ENCODE measurements at regions not wholly inside any gene's neighbourhood (a gene's known extent, or its start where the extent isn't known, plus 50 kb on each side); places are given as distances from the start of the nearest gene placed in this dataset.

GRCh38 chr4:181077341-181077740 is 1165.9 kb upstream of the TENM3 start:
- CTCF ChIA-PET, result interaction anchor here (0.6 kb wide), 1 partner anchor 77 kb away, joined by 3 read pairs; no protein-coding TSS in a partner anchor
- BruUV-seq (replicated peaks), result no TSS peak
- H3K27ac Mint-ChIP-seq (ENCODE audit: low read depth, unreplicated experiment), result no peak overlapping the region
- H3K4me1 Mint-ChIP-seq (ENCODE audit: insufficient read depth, unreplicated experiment), result no peaks in the 10 kb centered on the region
- intact Hi-C loops (cut with micrococcal nuclease), result no loop called here
- no peaks in the 10 kb centered on the region for H3K36me3 Mint-ChIP-seq (ENCODE audit: insufficient read depth, unreplicated experiment)
- no peak for DNase-seq (ENCODE audit: unreplicated experiment)
- no peaks in the 10 kb centered on the region for H3K27me3 Mint-ChIP-seq (ENCODE audit: insufficient read depth, unreplicated experiment)
- H3K9me3 Mint-ChIP-seq (ENCODE audit: unreplicated experiment), result no peaks in the 10 kb centered on the region
- no peak for TF ChIP-seq CTCF (IDR thresholded peaks at IDR 0.05; ENCODE audit: unreplicated experiment)
- POLR2A ChIA-PET, result interaction anchor here (0.6 to 1.0 kb wide), 2 partner anchors 9 to 34 kb away, joined by 3 read pairs; no protein-coding TSS in a partner anchor
- no peak overlapping the region for H3K4me3 Mint-ChIP-seq (ENCODE audit: unreplicated experiment)

GRCh38 chr4:181078196-181078595 is 1165.0 kb upstream of the TENM3 start:
- intact Hi-C loops (cut with micrococcal nuclease), result no loop called here
- Mint-ChIP-seq H3K4me3 (ENCODE audit: unreplicated experiment) (no peak overlapping the region), H3K27me3 (ENCODE audit: insufficient read depth, unreplicated experiment) (no peaks in the 10 kb centered on the region), H3K4me1 (ENCODE audit: insufficient read depth, unreplicated experiment) (no peaks in the 10 kb centered on the region), H3K27ac (ENCODE audit: low read depth, unreplicated experiment) (no peak overlapping the region), H3K36me3 (ENCODE audit: insufficient read depth, unreplicated experiment) (no peaks in the 10 kb centered on the region), H3K9me3 (ENCODE audit: unreplicated experiment) (no peaks in the 10 kb centered on the region)
- DNase-seq (ENCODE audit: unreplicated experiment), result no peak
- TF ChIP-seq CTCF (IDR thresholded peaks at IDR 0.05; ENCODE audit: unreplicated experiment), result no peak
- POLR2A ChIA-PET, result interaction anchor here (1.0 kb wide), 1 partner anchor 8 kb away, joined by 3 read pairs; no protein-coding TSS in a partner anchor
- no TSS peak for BruUV-seq (replicated peaks)
- CTCF ChIA-PET, result no interaction called here

- Mint-ChIP-seq H3K36me3 (ENCODE audit: insufficient read depth, unreplicated experiment) (no peaks in the 10 kb centered on the region), H3K4me1 (ENCODE audit: insufficient read depth, unreplicated experiment) (no peaks in the 10 kb centered on the region), H3K4me3 (ENCODE audit: unreplicated experiment) (no peak overlapping the region), H3K27ac (ENCODE audit: low read depth, unreplicated experiment) (no peak overlapping the region), H3K27me3 (ENCODE audit: insufficient read depth, unreplicated experiment) (no peaks in the 10 kb centered on the region), H3K9me3 (ENCODE audit: unreplicated experiment) (peaks cover under 1% of the 10 kb centered on the region)
- DNase-seq (ENCODE audit: unreplicated experiment), result no peak
- TF ChIP-seq CTCF (IDR thresholded peaks at IDR 0.05; ENCODE audit: unreplicated experiment), result no peak
- BruUV-seq (replicated peaks), result no TSS peak
- ChIA-PET POLR2A (no interaction called here), CTCF (interaction anchor here (0.6 kb wide), 1 partner anchor 256 kb away, joined by 3 read pairs; no protein-coding TSS in a partner anchor)
- intact Hi-C loops (cut with micrococcal nuclease), result no loop called here
Measured at GRCh38 chr4:181083757-181084361, 1159.3 kb upstream of the TENM3 start.

GRCh38 chr4:181085557-181085956 is 1157.6 kb upstream of the TENM3 start:
- CTCF ChIA-PET, result no interaction called here
- no peak overlapping the region for H3K4me3 Mint-ChIP-seq (ENCODE audit: unreplicated experiment)
- no TSS peak for BruUV-seq (replicated peaks)
- POLR2A ChIA-PET, result interaction anchor here (0.5 to 1.1 kb wide), 2 partner anchors 8 to 12 kb away, joined by 3 to 4 read pairs; no protein-coding TSS in a partner anchor
- intact Hi-C loops (cut with micrococcal nuclease), result no loop called here
- no peak for TF ChIP-seq CTCF (IDR thresholded peaks at IDR 0.05; ENCODE audit: unreplicated experiment)
- H3K36me3 Mint-ChIP-seq (ENCODE audit: insufficient read depth, unreplicated experiment), result no peaks in the 10 kb centered on the region
- no peak for DNase-seq (ENCODE audit: unreplicated experiment)
- H3K27ac Mint-ChIP-seq (ENCODE audit: low read depth, unreplicated experiment), result no peak overlapping the region
- H3K27me3 Mint-ChIP-seq (ENCODE audit: insufficient read depth, unreplicated experiment), result no peaks in the 10 kb centered on the region
- peaks cover 6% of the 10 kb centered on the region for H3K4me1 Mint-ChIP-seq (ENCODE audit: insufficient read depth, unreplicated experiment)
- H3K9me3 Mint-ChIP-seq (ENCODE audit: unreplicated experiment), result peaks cover 8% of the 10 kb centered on the region
